Bronchial epithelial cell (primary cell): ENCODE measurements at regions not wholly inside any gene's neighbourhood (a gene's known extent, or its start where the extent isn't known, plus 50 kb on each side); places are given as distances from the start of the nearest gene placed in this dataset.

ENCODE experiments used
- DNase-seq: peaks from one replicate; pipeline ENCODE4 v3.0.0-alpha.2; 2010; ENCODE audit warnings: low read depth
- FAIRE-seq: peaks from 2 replicates; lab custom pipeline; 2011; peaks lifted over from hg19 to GRCh38; lab: Jason Lieb, UNC
- H3K27me3 ChIP-seq: 2 replicates; pipeline ENCODE4 v1.5.1; 2011; ENCODE audit warnings: low read length; ENCODE audit not compliant: control insufficient read depth, insufficient read depth
- H3K36me3 ChIP-seq: 2 replicates; pipeline ENCODE4 v1.5.1; 2011; ENCODE audit warnings: low read length; ENCODE audit not compliant: control insufficient read depth, insufficient read depth
- H3K4me3 ChIP-seq: 2 replicates; pipeline ENCODE4 v1.5.1; 2011; ENCODE audit warnings: mild to moderate bottlenecking, low read depth, low read length, control low read depth
- TF ChIP-seq, protein P1 (sequence below): IDR thresholded peaks from 2 replicates; pipeline ENCODE4 v1.5.1; 2011; ENCODE audit warnings: mild to moderate bottlenecking, moderate library complexity, low read length, control low read depth, inconsistent platforms; ENCODE audit not compliant: insufficient read depth, severe bottlenecking

DNA sequence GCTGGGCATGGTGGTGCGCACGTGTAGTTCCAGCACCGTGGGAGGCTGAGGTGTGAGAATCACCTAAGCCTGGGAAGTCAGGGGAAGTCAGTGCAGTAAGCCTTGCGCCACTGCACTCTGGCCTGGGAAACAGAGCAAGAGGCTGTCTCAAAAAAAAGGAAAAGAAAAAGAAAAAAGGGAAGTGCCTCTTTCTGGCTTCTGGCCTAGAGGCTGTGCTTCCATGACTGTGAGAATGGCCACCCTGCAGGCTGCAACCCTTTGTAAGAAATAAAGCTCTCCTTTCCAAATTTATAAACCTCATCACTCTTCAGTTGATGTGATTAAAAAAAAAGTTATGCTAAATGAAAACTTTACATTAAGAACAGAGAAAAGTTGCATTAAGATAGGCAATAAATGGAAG is 774.3 kb downstream of the TUSC7 start:
- no peaks in the 10 kb centered on the region for H3K27me3 ChIP-seq
- TF ChIP-seq, protein P1, sequence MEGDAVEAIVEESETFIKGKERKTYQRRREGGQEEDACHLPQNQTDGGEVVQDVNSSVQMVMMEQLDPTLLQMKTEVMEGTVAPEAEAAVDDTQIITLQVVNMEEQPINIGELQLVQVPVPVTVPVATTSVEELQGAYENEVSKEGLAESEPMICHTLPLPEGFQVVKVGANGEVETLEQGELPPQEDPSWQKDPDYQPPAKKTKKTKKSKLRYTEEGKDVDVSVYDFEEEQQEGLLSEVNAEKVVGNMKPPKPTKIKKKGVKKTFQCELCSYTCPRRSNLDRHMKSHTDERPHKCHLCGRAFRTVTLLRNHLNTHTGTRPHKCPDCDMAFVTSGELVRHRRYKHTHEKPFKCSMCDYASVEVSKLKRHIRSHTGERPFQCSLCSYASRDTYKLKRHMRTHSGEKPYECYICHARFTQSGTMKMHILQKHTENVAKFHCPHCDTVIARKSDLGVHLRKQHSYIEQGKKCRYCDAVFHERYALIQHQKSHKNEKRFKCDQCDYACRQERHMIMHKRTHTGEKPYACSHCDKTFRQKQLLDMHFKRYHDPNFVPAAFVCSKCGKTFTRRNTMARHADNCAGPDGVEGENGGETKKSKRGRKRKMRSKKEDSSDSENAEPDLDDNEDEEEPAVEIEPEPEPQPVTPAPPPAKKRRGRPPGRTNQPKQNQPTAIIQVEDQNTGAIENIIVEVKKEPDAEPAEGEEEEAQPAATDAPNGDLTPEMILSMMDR: no peak
- no peaks in the 10 kb centered on the region for H3K36me3 ChIP-seq
- FAIRE-seq: no peak
- no peak overlapping the region for H3K4me3 ChIP-seq
- DNase-seq: no peak

- no peaks in the 10 kb centered on the region for H3K27me3 ChIP-seq
- H3K36me3 ChIP-seq: no peaks in the 10 kb centered on the region
- FAIRE-seq: no peak
- TF ChIP-seq, protein P1: no peak
- DNase-seq: no peak
- H3K4me3 ChIP-seq: no peak overlapping the region
Observed at GRCh38 chr3:117485841-117486240, 776.3 kb downstream of the TUSC7 start.

GRCh38 chr3:117486719-117487716 is 777.4 kb downstream of the TUSC7 start:
- no peak for DNase-seq
- no peak for FAIRE-seq
- no peaks in the 10 kb centered on the region for H3K36me3 ChIP-seq
- TF ChIP-seq, protein P1: no peak
- no peaks in the 10 kb centered on the region for H3K27me3 ChIP-seq
- H3K4me3 ChIP-seq: no peak overlapping the region

DNA sequence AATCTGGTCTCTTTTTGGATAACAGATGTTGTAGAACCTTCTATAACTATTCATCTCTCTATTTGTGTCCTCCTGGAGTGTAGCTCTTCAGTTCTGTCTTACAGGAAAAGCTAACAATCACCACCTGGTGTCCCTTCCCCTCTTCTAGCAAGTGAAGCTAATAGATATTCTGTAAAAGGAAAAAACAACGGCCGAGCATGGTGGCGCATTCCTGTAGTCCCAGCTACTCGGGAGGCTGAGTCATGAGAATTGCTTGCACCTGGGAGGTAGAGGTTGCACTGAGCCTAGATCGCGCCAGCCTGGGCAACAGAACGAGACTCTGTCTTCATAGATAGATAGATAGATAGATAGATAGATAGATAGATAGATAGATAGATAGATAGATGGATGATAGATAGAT is 779.4 kb downstream of the TUSC7 start:
- no peak for FAIRE-seq
- TF ChIP-seq, protein P1: no peak
- Histone ChIP-seq H3K36me3 (no peaks in the 10 kb centered on the region), H3K4me3 (no peak overlapping the region), H3K27me3 (no peaks in the 10 kb centered on the region)
- DNase-seq: no peak

GRCh38 chr3:117489663-117490079 is 780.1 kb downstream of the TUSC7 start:
- TF ChIP-seq, protein P1: no peak
- no peaks in the 10 kb centered on the region for H3K27me3 ChIP-seq
- no peak overlapping the region for H3K4me3 ChIP-seq
- DNase-seq: no peak
- no peak for FAIRE-seq
- no peaks in the 10 kb centered on the region for H3K36me3 ChIP-seq
